Activated T-cell treated with anti-CD3 and anti-CD28 coated beads, Interleukin-2, amount 50 U/mL, for 1 hour (primary cell): ENCODE measurements at regions not wholly inside any gene's neighbourhood (a gene's known extent, or its start where the extent isn't known, plus 50 kb on each side); places are given as distances from the start of the nearest gene placed in this dataset.

ENCODE experiments used
- DNase-seq: peaks from one replicate; pipeline ENCODE4 v3.0.0-alpha.2; 2020

DNA sequence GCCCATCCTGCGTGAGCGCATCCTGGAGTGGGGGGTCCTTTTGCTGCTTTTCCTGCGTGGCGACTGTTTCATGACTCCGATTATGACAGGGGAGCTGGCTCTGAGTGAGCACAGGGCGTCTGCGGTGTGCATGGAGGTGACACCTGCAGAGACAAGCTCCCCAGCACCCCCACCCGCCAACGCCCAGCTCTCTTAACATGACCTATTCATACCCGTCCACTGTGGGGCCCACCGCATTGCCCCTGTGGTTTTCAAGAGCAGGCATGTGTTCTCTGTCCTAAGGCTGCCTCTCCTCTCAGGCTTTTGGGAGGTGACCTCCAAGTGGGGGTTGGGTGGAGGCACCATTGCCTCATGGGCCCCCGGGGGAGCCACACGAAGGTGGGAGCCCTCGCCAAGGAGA, 500.7 kb downstream of the TCERG1L start:
- no peak for DNase-seq

DNA sequence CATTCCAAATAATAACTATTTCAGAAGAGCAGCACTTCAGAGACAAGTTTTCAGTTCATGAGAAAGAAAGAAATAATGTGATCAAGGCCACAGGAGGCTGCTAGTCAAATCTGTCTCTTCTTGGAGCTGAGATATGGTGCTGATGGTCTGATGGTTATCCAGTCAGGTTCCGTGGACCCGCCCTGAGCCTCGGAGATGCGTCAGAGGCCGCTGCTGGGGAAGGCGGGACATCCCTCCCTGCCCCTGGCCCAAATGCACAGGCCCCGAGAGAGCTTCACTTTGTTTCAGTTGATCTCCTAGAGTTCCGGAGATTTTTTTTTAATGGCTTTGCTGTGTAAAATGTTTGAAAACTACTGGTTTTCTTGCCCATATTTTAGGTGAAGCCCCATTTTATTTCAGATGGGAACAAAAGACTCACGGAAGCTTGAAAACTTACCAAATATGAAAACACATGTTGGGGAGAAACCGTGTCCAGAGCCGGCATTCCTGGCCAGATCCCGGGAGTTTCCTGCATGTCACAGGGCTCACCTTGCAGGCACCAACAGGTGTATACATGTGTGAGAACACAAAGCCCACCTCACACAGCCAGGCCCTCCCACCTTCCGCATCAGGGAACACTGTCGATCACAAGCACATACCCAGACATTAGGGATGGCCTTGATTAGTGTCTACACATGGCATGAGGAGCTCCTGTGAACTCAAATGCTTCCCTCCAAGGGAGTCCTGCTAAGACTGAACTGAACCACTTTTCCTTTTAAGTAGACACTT, 499.0 kb downstream of the TCERG1L start:
- no peak for DNase-seq

DNA sequence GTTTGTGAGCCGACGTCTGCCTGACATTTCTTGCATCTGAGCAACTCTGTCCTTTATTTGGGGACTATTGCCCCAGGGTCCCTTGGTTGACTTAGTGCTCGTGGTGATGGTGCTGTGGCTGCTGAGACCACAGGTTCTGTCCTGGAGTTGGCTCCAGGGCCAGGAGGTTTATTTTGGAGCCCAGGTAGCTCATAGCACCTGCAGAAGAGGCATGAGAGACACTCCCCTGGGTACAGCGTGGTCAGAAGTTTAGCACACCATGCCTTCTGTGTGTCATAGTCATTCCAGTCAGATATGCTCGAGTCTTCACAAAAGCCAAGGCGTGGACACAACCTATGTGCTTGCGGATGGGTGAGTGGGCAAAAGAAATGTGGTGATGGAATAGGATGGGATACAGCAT, 496.9 kb downstream of the TCERG1L start:
- no peak for DNase-seq

DNA sequence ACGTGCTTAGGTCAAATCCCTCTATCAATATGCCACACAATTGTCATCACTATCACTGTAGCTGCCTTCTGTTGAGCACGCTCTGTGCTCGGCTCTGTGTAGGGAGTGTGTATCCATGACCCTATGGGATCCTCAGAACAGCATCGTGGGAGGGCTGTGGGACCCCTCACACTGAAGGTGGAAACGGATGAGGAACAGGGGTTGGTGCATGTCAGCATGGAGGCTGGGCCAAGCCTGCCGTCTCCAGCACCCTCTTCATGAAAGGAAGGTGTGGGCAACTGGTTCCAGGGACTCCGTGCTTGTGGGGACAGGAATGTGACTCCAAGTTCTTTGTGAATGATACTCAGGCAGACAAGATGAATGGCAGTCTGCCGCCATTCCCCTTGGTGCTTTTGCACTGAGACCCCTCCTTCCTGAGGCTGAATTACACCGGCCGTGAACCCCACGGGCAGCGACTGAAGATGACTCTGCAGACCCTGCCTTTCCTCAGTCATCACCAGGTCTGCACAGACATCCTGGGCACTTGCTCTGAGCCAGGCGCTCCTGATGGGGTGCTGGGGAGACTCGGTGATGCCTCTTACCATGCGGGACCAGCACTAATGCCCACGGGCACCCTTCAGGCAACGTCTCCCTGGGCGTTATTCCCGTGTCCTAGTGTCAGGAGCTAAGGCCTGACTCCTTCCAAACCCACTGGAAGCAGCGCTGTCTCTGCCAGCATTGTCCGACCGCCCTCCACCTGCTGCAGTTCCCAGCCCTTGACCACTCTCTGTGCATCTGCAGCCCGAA, 495.2 kb downstream of the TCERG1L start:
- no peak for DNase-seq

DNA sequence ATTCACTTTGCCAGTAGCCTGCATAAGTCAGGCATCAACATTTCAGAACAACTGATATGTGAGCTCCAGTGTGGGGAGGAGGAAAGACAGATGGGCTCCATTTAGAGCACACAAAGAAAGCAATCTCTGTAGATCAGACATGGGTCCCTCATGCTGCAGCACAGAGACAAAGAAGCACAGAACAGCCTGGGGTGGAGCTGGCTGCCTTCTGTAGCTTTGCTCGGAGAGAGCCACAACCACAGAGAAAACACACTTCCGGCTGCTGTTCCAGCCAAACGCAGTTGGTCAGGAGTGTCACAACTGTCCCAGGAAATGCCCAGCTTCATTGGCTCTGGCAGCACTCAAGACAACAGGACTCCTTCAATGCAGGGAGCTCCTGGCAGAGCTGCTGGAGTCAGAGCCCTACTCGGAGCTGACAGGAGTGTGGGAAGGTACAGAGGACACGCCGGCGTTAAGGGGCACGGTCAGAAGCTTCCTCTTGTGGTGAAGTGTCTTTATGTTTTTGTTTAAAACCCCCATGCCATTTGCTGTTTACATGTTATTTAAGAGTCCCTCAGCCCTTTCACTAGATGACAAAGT, 494.4 kb downstream of the TCERG1L start:
- DNase-seq, result no peak

DNA sequence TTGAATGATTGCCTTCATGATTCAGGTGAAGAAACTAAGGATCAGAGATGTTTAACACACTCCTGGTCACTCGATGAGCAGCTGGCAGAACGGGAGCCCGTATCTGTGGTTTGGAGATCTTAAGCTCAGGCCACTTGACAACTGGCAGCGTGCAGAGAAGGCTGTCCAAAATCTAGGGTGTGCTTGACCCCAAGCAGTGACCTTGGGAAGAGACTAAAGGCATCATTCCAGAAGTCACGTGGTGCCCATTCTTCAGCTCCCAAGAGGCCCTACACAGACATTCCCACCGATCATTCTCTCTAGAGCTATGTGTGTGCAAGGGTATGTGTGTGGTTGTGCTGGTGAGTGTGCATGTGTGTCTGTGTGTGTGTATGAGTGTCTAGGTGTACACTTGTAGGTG, 493.8 kb downstream of the TCERG1L start:
- DNase-seq, result no peak

DNA sequence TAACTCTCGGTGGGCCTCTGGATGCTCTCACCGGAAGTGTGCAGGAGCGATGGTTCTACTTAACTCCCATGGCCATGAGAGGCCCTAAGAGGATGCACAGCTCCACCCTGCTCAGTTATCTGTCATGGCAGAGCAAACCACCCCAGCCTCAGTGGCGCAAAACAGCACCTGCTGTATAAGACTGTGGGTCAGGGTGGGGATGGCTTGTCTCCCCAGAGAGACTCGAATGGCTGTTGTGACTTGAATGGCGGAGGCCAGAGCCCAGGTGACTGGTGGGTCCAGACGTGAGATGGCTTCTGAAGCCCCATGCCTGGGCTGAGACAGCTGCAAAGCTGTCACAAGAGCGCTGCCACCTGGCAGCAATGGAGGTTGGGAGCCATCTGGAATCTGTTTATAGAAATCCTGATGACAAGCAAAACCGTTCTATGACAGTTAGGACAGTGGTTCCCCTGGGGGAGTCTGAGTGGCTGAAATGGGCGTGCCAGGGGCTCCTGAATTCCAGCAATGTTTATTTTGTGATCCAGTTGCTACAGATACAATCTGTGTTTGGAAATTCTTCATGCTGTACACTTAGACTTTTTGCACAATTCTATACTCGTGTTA, 490.5 kb downstream of the TCERG1L start:
- no peak for DNase-seq

DNA sequence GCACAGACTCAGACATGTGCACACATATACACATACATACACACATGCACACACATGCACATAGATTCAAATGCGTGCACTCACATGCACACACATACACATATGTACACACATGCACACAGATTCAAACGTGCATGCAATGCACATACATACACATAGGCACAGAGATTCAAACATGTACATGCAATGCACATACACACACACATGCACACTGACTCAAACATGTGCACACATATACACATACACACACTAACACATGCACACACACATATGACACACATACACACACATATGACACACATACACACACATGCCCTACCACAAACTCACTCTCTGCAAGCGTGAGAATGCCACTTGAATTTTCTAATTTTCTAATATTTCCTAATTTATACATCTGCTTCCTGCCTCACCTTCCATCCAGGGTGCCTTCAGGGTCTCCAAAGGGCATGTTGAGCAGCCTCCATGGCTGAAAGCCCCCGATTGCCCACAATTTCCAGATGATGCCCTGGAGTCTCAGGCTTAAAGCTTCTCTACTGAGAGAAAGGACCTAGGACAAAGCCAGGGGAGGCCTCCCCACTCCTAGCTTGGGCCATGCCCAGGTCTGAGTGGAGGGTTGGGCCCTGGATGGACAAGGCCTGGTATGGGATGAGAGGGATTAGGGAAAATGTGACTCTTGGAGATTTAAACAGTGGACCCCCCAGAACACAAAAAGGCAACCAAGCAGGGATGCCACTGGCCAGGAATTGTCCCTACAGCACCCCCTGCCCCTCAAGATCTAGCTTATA, 487.1 kb downstream of the TCERG1L start:
- no peak for DNase-seq

DNA sequence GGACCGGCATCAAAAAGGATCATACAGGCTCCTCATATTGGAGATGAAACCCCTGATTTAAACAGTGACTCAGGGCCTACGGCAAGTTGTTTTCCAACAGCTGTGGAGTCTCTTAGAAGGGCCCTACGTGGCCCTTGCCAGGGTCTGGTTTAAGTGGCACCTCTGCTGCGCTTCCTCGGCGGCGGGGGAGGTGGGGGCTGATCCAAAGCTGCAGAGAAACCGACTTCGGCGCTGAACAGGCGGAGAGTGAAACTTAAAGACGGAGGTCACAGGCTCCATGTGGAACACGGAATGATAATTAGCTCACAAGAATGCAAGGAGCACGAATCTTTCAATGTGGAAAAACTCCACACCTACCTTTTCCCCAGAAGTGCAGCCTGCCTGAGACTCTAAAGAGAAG, 477.9 kb downstream of the TCERG1L start:
- DNase-seq, result no peak

DNA sequence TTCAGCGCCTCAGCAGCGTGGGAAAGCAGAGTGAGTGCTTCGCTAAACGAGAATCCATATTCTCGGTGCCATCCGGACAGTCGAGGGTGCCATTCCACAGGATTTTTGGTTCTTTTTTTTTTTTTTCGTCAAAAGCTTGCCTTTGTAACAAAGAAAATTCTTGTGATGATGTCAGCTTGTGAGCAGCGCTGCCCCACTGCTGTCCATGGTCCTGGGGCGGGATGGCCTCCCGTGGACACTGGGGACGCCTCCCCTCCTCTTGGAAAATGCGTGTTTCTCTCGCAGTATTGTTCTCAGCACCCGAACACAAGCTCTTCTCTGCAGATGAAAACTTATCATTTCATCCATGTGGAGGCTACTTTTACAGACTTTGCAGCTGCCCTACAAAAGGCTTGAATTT, 477.4 kb downstream of the TCERG1L start:
- DNase-seq, result no peak

DNA sequence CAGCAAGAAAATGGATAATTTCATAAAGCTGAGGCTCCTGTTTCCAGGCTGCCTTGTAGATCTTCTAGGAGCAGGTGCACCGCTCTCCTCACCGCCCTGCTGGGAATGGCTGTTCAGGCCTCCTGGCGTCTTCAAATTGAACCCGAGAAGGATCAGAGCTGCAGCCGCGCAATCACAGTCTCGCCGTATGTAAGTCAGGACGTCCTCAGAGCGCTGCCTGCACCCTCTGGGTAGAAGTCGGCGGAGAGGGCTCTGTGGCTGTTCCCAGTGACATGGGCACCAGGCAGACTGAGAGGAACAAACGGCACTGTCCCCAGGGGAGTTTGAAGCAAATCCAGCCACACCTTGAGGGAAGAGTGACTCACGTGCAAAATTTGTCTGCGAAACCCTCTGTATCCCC, 476.9 kb downstream of the TCERG1L start:
- no peak for DNase-seq

DNA sequence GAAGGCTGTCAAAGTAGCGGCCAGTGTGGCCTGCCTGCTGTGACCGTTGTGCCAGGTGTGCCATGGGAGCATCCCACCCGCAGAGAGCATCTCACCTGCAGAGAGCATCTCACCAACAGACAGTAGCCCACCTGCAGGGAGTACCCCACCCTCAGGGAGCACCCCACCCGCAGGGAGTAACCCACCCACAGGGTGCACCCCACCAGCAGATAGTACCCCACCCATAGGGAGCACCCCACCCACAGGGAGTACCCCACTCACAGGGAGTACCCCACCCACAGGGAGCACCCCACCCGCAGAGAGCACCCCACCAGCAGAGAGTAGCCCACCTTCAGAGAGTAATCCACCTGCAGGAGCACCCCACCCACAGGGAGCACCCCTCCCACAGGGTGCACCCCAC, 476.5 kb downstream of the TCERG1L start:
- DNase-seq, result no peak

DNA sequence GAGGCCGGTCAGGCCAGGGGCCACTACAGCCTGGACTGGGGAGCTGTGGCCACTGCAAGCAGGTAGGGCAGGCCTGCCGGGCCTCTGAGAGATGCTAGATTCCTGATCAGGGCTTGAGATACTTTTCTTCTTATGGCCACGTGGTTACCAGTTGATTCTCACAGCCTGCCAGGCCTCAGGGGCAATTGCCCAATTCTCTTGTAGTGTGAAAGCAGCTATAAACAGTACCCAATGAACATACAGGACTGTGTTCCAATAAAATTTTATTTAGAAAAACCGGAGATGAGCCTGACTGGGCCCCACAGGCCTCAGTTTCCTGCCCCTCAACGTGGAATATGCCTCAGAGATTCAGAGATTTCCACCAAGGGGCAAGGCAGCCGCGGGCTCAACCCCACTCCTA, 475.2 kb downstream of the TCERG1L start:
- no peak for DNase-seq

DNA sequence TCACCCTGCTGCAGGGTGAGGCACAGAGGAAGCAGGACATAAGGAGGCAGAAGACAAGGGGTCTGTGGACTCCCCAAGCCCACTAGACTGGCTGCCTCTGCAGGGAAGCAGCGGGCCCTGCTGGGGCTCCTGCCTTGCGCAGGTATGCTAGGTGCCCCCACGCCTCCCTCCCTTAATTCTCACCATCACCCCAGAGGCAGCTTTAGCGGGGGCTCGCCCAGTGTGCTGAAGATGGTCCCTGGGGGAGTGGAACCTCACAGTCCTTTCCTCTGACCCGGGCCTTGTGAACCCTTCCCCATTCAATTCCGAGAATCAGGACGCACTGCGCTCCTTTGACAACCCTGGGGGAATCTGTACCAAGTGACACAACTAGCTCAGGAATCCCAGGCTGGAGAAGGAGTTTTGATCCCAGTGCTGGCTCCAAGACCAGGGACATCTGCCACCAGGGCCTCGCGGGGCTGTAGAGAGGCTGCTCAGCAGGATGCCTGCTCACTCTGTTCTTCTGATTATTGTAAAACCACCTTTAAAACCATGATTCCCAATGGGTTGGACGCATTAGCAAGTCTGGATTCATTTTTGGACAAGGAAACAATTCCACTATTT, 468.4 kb downstream of the TCERG1L start:
- no peak for DNase-seq

DNA sequence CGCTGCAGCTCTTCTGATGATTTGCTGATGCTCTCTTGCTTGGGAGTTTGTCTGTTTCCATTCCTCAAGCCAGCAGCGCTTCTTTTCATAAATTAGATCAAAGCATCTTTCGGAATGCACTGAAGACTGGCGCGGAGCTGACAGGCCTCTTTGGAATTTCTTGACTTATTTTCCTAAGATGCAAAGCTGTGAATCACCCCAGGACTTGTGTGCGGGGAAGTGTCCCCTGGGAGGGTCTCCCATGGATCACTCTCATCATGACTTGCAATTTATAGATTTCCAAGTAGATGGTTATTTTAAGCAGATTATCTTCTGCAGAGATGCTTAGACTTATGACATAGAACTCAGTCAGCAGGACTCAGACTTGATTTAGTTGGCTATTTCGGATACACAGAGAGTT, 467.2 kb downstream of the TCERG1L start:
- DNase-seq, result no peak

DNA sequence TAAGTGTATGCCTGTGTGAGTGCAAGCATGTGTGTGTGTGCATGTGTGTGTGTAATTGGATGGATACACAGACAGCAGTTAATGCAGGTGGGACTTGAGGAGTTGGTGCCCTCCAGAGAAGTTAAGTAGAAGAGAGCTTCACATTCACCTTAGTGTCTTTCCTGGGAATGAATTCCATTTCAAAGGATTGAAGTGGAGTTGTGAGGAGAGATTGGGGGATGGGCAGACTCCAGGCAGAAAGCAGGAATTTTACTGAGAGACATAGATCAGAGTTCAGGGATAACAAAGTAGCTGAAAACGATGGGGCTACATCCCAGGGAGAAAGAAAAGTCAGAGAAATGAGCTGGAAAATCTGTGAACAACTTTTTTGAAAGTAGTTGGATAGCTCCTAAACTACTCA, 464.4 kb downstream of the TCERG1L start:
- DNase-seq, result no peak

DNA sequence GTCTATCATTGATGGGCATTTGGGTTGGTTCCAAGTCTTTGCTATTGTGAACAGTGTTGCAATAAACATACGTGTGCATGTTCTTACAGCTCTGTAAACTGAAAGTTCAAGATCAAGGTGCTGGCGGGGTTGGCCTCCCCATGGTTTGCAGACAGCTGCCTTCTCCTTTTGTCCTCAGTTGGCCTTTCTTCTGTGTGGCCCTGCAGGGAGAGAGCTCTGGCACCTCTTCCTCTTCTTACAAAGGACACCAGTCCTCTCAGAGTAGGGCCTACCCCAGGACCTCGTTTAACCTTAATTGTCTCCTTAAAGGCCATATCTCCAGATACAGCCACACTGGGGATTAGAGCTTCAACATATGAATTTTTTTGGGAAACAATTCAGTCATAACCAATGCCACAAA, 462.7 kb downstream of the TCERG1L start:
- no peak for DNase-seq

DNA sequence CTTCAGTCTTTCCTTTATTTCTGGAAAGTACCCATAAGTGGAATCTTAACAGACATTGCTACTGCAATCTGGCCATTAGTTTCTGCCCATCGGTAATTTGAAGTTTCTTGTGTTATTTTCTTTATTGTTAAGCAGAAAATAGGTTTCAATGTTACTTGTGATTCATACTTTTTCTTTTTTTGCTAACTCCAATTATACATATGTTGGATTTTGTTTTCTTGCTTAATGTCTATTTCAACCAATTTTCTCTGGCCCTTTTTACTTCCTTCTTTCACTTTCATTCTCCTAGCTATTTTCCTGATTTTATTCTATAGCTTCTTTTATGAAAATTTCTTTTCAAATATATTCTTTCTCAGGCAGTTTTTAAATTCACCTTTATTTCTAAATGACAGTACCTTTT, 457.4 kb downstream of the TCERG1L start:
- DNase-seq, result no peak

DNA sequence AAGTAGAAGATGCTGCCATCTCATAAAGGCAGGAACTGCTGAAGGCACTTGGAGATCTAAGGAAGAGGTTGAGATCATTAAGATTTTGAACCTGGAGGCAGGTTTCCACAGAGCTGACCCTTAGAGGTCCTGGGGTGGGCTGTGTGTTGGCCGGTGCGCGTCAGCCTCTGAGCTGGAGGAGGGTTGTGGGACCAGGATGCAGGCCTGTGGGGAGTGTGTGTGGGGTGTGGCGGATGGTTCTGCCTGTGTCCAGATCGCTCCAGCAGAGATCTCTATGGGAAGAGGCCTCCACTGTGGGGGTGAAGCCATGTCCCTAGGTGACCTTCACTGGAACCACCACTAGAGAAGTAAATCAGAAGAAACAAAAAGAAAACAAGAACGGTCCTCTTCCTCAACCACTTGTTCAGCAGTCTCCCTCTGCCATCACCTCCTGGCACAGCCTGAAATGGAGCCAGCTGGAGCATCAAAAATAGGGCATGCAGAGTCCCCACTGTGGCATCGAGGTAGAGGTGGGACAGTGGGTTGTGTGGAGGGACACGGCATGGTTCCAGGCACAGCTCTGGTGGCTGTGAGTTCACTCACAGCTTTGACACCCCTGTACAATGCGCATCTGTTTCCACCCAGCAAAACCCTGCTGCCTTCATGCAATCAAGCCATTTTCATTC, 453.8 kb downstream of the TCERG1L start:
- DNase-seq, result no peak

DNA sequence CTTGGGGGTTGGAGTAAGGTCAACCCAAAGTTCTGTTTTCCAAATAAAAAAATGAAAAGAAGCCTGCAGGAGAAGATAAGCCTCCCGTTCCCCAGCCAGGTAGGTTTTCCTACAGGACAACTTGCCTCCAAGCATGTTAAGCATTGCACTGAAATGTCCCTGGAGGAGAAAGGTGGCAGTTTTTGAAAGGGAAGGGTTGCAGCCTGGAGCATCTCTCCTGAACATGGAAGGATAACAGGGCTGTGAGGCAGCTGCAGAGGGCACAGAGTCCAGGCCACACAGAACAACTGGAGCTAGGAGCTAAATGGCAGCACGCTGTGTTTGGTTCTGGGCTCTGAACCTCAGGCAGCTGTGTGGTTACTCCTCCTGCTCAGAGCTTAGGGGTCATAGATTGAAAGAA, 452.9 kb downstream of the TCERG1L start:
- no peak for DNase-seq

DNA sequence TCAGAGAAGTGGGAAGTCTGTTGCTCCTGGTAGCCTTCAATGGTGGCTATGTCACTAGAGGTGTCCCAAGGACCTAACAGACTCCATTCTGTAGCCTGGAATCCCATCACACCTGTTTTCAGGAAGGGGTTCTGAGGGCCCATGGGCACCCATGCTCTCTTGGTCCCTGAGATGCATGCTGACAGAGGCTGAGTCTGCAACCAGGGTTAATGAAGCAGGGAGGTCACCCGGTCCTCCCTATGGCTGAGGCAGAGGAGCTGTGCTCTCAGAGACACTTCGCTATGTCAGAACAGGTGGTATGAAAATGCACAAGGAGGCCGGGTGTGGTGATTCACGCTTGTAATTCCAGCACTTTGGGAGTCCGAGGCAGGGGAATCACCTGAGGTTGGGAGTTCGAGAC, 452.1 kb downstream of the TCERG1L start:
- no peak for DNase-seq

DNA sequence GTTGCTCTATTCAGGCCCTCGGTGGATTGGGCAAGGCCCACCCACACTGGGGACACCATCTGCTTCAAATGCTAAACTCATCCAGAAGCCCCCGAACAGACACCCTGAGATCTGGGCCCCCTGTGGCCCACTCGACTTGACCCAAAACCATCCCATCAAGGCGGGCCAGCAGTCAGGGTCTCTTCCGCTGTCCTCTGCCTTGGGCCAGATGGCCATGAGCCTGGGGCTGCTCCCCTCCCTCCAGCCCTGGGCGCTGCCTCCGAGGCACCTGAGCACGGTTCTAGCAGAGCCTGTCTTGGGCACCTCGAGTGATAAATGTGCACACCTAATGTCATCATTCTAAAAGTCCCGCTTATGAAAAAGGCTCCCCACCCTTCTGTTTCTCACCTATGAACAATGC, 449.4 kb downstream of the TCERG1L start:
- no peak for DNase-seq
